HepG2 (cell line): ENCODE measurements at regions not wholly inside any gene's neighbourhood (a gene's known extent, or its start where the extent isn't known, plus 50 kb on each side); places are given as distances from the start of the nearest gene placed in this dataset.

Source experiments
- ATAC-seq: fragments of 200-7000 bp; cut with Tn5 transposase; 3 replicates; pipeline ENCODE4 v1.9.1; 2020; ENCODE audit warnings: mild to moderate bottlenecking, moderate library complexity
- BruUV-seq: library from RNA; stranded (reverse); fragments of 400-500 nt; replicated peaks from 2 replicates; lab custom pipeline; 2021; lab: Mats Ljungman, UMichigan
- CTCF ChIA-PET: fragments of 300-600 bp; formaldehyde crosslinking; extraction: SDS; loops from one replicate; lab custom pipeline; 2021; ENCODE audit warnings: low total read pairs, inconsistent platforms, low intra/inter-chr PET ratio; lab: Yijun Ruan, JAX
- POLR2A ChIA-PET: fragments of 350-600 bp; sonication (Branson Sonifier 250); formaldehyde crosslinking; loops from one replicate; lab custom pipeline; 2020; ENCODE audit warnings: antibody characterized with exemption, inconsistent platforms; lab: Yijun Ruan, JAX
- DNase-seq: peaks from one replicate; pipeline ENCODE4 v3.0.0-alpha.2; 2015; ENCODE audit warnings: low spot score
- FAIRE-seq: peaks from 3 replicates; lab custom pipeline; 2011; peaks lifted over from hg19 to GRCh38; lab: Jason Lieb, UNC
- H2AFZ ChIP-seq: one replicate; pipeline ENCODE4 v1.6.1; 2011; ENCODE audit warnings: low read length, inconsistent platforms
- H3K27ac ChIP-seq: fragments of 300-600 bp; 3 replicates; pipeline ENCODE4 v1.8.0; 2011; ENCODE audit warnings: mixed run types, mild to moderate bottlenecking, mixed read lengths, low read length, inconsistent platforms; ENCODE audit not compliant: insufficient read depth; ENCODE audit errors: extremely low read length
- H3K27me3 ChIP-seq, 2 experiments: fragments of 200-600 bp in 1 of 2; 2 replicates in 1 of 2; 3 replicates in 1 of 2; pipeline versions ENCODE4 v1.6.0 to v1.8.0; 2011; ENCODE audit warnings: low read length in 2 of 2, mild to moderate bottlenecking in 2 of 2, moderate library complexity in 2 of 2, inconsistent platforms in 1 of 2; ENCODE audit not compliant: insufficient read depth in 2 of 2, control insufficient read depth in 1 of 2
- H3K36me3 ChIP-seq, 2 experiments: fragments of 200-600 bp in 1 of 2; replicated peaks in 1 of 2; 2 replicates in 1 of 2; 3 replicates in 1 of 2; pipeline versions ENCODE4 v1.5.1 to v1.8.0; 2011; ENCODE audit warnings: low read length in 2 of 2, inconsistent platforms in 1 of 2; ENCODE audit not compliant: insufficient read depth in 2 of 2, control insufficient read depth in 1 of 2
- H3K4me1 ChIP-seq: 2 replicates; pipeline ENCODE4 v1.5.1; 2012; ENCODE audit warnings: low read length, inconsistent platforms; ENCODE audit not compliant: insufficient read depth
- H3K4me2 ChIP-seq: 2 replicates; pipeline ENCODE4 v1.6.0; 2011; ENCODE audit warnings: low read depth, low read length, inconsistent platforms
- H3K4me3 ChIP-seq, 3 experiments: fragments of 200-600 bp in 1 of 3; sonication (generic), shearing (Covaris generic) in 1 of 3; replicated peaks in 1 of 3; 2 replicates each; pipeline ENCODE4 v1.5.1; 2011 to 2016; ENCODE audit warnings: low read length in 3 of 3, inconsistent platforms in 2 of 3, low read depth in 2 of 3, mild to moderate bottlenecking in 2 of 3, control low read depth in 1 of 3, mixed read lengths in 1 of 3; ENCODE audit not compliant: insufficient read depth in 1 of 3
- H3K79me2 ChIP-seq: one replicate; pipeline ENCODE4 v1.6.1; 2011; ENCODE audit warnings: low read length, inconsistent platforms; ENCODE audit not compliant: insufficient read depth
- H3K9ac ChIP-seq: 2 replicates; pipeline ENCODE4 v1.6.0; 2011; ENCODE audit warnings: mild to moderate bottlenecking, low read depth, low read length, inconsistent platforms; ENCODE audit not compliant: insufficient read depth
- H3K9me3 ChIP-seq: 2 replicates; pipeline ENCODE4 v1.5.1; 2012; ENCODE audit warnings: mild to moderate bottlenecking, low read length
- H4K20me1 ChIP-seq: 2 replicates; pipeline ENCODE4 v1.6.0; 2011; ENCODE audit warnings: inconsistent platforms, mild to moderate bottlenecking, low read length, moderate library complexity; ENCODE audit not compliant: insufficient read depth
- CREB1 ChIP-seq, 2 experiments: fragments of 450-650 bp in 1 of 2; IDR thresholded peaks; 2 replicates each; pipeline ENCODE4 v1.6.1; 2016 to 2017; ENCODE audit warnings: control low read depth in 1 of 2, mild to moderate bottlenecking in 1 of 2, missing compliant biosample characterization in 1 of 2, missing genetic modification characterization in 1 of 2
- FOSL1 ChIP-seq: sonication (generic); formaldehyde crosslinking; IDR thresholded peaks from 2 replicates; pipeline ENCODE4 v1.9.0; 2021; ENCODE audit warnings: missing genetic modification reagents, borderline replicate concordance
- MAFF ChIP-seq: IDR thresholded peaks from 2 replicates; pipeline ENCODE4 v1.6.1; 2011; ENCODE audit warnings: low read depth, low read length, improper control_type of control experiment
- NFKB2 ChIP-seq: sonication (generic); formaldehyde crosslinking; IDR thresholded peaks from 2 replicates; pipeline ENCODE4 v1.4.0; 2020; ENCODE audit warnings: missing genetic modification reagents, borderline replicate concordance
- NONO ChIP-seq, 2 experiments: fragments of 450-650 bp in 1 of 2; sonication (generic) in 1 of 2; formaldehyde crosslinking in 1 of 2; IDR thresholded peaks in 1 of 2; conservative IDR thresholded peaks in 1 of 2; 2 replicates each; pipeline versions ENCODE4 v1.6.1 to v1.8.0; 2017 to 2022; ENCODE audit warnings: mild to moderate bottlenecking in 1 of 2, missing genetic modification reagents in 1 of 2, moderate library complexity in 1 of 2
- NR2C2 ChIP-seq: sonication (generic); formaldehyde crosslinking; IDR thresholded peaks from 2 replicates; pipeline ENCODE4 v1.4.0; 2020; ENCODE audit warnings: missing genetic modification reagents, mild to moderate bottlenecking, moderate library complexity, borderline replicate concordance
- PCBP2 ChIP-seq: fragments of 200-400 bp; formaldehyde crosslinking; optimal IDR thresholded peaks from 2 replicates; pipeline ENCODE3; 2018; ENCODE audit warnings: low read length, low read depth; ENCODE audit not compliant: poor library complexity, severe bottlenecking
- RBAK ChIP-seq: sonication (generic); formaldehyde crosslinking; IDR thresholded peaks from 2 replicates; pipeline ENCODE4 v1.5.1; 2020; ENCODE audit warnings: mild to moderate bottlenecking, missing genetic modification reagents
- TIGD3 ChIP-seq: sonication (generic); formaldehyde crosslinking; IDR thresholded peaks from 2 replicates; pipeline ENCODE4 v1.5.1; 2020; ENCODE audit warnings: mild to moderate bottlenecking, missing genetic modification reagents, borderline replicate concordance
- ZNF326 ChIP-seq: sonication (generic); formaldehyde crosslinking; IDR thresholded peaks from 2 replicates; pipeline ENCODE4 v1.4.0; 2020; ENCODE audit warnings: missing genetic modification reagents, borderline replicate concordance
- ZNF556 ChIP-seq: sonication (generic); formaldehyde crosslinking; IDR thresholded peaks from 2 replicates; pipeline ENCODE4 v1.4.0; 2020; ENCODE audit warnings: mild to moderate bottlenecking, missing genetic modification reagents, borderline replicate concordance
- ZNF577 ChIP-seq: sonication (generic); formaldehyde crosslinking; IDR thresholded peaks from 2 replicates; pipeline ENCODE4 v1.4.0; 2020; ENCODE audit warnings: mild to moderate bottlenecking, low read depth, missing genetic modification reagents, borderline replicate concordance
- WGBS: methylation state at CpG from one replicate; pipeline ENCODE4 v1.1.6; 2017; ENCODE audit warnings: low lambda C conversion rate; 5-methylcytosine and 5-hydroxymethylcytosine counted together
- in situ Hi-C: cut with HindIII; loops from 2 replicates; pipeline ENCODE4 v1.10.0; 2017; ENCODE audit warnings: low pct_unique_long_range_greater_than_20kb; ENCODE audit not compliant: extremely low pct_ligation_motif_present
- intact Hi-C: fragments of 100-400 bp; cut with micrococcal nuclease; formaldehyde crosslinking; loops from one replicate; pipeline ENCODE4 v1.10.0; 2022; ENCODE audit not compliant: unreplicated experiment
- TF ChIP-seq, protein P1 (sequence below): sonication (generic); formaldehyde crosslinking; IDR thresholded peaks from 2 replicates; pipeline ENCODE4 v1.4.0; 2020; ENCODE audit warnings: mild to moderate bottlenecking, missing genetic modification reagents
- TF ChIP-seq, protein P2 (sequence below): sonication (generic); formaldehyde crosslinking; IDR thresholded peaks from 2 replicates; pipeline ENCODE4 v1.4.0; 2020; ENCODE audit warnings: missing genetic modification reagents
- TF ChIP-seq, protein P3 (sequence below): sonication (generic); formaldehyde crosslinking; IDR thresholded peaks from 2 replicates; pipeline ENCODE4 v1.4.0; 2020; ENCODE audit warnings: missing genetic modification reagents

DNA sequence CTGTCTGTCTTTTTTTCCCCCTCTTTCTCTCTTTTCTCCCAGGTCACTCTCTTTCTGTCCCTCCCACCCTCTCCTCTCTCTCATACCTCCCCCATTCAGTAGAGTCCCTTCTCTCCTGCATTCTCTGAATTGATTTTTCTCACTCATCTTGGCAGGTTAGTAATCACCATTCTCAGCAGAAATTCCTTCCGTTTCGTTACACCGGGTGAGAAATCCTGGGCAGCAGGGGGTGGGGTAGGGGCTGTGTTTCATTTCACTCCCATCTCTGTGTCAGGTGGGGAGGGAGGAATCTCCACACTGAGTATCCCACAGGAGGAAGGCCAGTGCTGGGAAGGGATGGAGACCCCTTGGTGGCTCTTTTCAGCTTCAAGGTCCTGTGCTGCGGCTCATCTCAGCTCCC lies 253.5 kb downstream of the MIAT start:
- ChIA-PET CTCF (no interaction called here), POLR2A (no interaction called here)
- H3K27ac ChIP-seq, result no peak overlapping the region
- 2% methylated on average over 4 of the region's 4 CpGs for WGBS
- no peaks in the 10 kb centered on the region for H3K79me2 ChIP-seq
- H3K27me3 ChIP-seq, result peaks cover 0 to 16% of the 10 kb centered on the region in 2 experiments; a peak in 4 of 5 replicates
- no peak overlapping the region for H3K9ac ChIP-seq
- in situ Hi-C loops, result no loop called here
- no peaks in the 10 kb centered on the region for H4K20me1 ChIP-seq
- BruUV-seq, result no TSS peak
- H3K9me3 ChIP-seq, result no peaks in the 10 kb centered on the region
- ATAC-seq, result no peak
- DNase-seq, result no peak
- no peak overlapping the region for H3K4me2 ChIP-seq
- intact Hi-C loops, result no loop called here
- FAIRE-seq, result no peak
- no peaks in the 10 kb centered on the region for H3K4me1 ChIP-seq
- H3K36me3 ChIP-seq, result no peaks in the 10 kb centered on the region
- no peak overlapping the region for H2AFZ ChIP-seq
- no peak overlapping the region for H3K4me3 ChIP-seq
- TF ChIP-seq NR2C2 (CRISPR knock-in tag) (no peak), ZNF556 (CRISPR knock-in tag) (no peak), RBAK (CRISPR knock-in tag) (no peak), NFKB2 (CRISPR knock-in tag) (no peak), NONO (IDR thresholded peaks at IDR 0.05) (no peak), NONO (CRISPR knock-in tag; conservative IDR thresholded peaks at IDR 0.05) (no peak), TIGD3 (CRISPR knock-in tag) (no peak), CREB1 (IDR thresholded peaks at IDR 0.05) (no peak), CREB1 (CRISPR knock-in tag; IDR thresholded peaks at IDR 0.05) (no peak), FOSL1 (CRISPR knock-in tag) (no peak), ZNF577 (CRISPR knock-in tag) (no peak), ZNF326 (CRISPR knock-in tag) (no peak), PCBP2 (no peak), MAFF (no peak)
- TF ChIP-seq, protein P1, sequence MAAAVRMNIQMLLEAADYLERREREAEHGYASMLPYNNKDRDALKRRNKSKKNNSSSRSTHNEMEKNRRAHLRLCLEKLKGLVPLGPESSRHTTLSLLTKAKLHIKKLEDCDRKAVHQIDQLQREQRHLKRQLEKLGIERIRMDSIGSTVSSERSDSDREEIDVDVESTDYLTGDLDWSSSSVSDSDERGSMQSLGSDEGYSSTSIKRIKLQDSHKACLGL (CRISPR knock-in tag), result no peak
- TF ChIP-seq, protein P2, sequence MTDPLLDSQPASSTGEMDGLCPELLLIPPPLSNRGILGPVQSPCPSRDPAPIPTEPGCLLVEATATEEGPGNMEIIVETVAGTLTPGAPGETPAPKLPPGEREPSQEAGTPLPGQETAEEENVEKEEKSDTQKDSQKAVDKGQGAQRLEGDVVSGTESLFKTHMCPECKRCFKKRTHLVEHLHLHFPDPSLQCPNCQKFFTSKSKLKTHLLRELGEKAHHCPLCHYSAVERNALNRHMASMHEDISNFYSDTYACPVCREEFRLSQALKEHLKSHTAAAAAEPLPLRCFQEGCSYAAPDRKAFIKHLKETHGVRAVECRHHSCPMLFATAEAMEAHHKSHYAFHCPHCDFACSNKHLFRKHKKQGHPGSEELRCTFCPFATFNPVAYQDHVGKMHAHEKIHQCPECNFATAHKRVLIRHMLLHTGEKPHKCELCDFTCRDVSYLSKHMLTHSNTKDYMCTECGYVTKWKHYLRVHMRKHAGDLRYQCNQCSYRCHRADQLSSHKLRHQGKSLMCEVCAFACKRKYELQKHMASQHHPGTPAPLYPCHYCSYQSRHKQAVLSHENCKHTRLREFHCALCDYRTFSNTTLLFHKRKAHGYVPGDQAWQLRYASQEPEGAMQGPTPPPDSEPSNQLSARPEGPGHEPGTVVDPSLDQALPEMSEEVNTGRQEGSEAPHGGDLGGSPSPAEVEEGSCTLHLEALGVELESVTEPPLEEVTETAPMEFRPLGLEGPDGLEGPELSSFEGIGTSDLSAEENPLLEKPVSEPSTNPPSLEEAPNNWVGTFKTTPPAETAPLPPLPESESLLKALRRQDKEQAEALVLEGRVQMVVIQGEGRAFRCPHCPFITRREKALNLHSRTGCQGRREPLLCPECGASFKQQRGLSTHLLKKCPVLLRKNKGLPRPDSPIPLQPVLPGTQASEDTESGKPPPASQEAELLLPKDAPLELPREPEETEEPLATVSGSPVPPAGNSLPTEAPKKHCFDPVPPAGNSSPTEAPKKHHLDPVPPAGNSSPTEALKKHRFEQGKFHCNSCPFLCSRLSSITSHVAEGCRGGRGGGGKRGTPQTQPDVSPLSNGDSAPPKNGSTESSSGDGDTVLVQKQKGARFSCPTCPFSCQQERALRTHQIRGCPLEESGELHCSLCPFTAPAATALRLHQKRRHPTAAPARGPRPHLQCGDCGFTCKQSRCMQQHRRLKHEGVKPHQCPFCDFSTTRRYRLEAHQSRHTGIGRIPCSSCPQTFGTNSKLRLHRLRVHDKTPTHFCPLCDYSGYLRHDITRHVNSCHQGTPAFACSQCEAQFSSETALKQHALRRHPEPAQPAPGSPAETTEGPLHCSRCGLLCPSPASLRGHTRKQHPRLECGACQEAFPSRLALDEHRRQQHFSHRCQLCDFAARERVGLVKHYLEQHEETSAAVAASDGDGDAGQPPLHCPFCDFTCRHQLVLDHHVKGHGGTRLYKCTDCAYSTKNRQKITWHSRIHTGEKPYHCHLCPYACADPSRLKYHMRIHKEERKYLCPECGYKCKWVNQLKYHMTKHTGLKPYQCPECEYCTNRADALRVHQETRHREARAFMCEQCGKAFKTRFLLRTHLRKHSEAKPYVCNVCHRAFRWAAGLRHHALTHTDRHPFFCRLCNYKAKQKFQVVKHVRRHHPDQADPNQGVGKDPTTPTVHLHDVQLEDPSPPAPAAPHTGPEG, result no peak
- TF ChIP-seq, protein P3, sequence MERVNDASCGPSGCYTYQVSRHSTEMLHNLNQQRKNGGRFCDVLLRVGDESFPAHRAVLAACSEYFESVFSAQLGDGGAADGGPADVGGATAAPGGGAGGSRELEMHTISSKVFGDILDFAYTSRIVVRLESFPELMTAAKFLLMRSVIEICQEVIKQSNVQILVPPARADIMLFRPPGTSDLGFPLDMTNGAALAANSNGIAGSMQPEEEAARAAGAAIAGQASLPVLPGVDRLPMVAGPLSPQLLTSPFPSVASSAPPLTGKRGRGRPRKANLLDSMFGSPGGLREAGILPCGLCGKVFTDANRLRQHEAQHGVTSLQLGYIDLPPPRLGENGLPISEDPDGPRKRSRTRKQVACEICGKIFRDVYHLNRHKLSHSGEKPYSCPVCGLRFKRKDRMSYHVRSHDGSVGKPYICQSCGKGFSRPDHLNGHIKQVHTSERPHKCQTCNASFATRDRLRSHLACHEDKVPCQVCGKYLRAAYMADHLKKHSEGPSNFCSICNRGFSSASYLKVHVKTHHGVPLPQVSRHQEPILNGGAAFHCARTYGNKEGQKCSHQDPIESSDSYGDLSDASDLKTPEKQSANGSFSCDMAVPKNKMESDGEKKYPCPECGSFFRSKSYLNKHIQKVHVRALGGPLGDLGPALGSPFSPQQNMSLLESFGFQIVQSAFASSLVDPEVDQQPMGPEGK (CRISPR knock-in tag), result no peak
